IPS DF 6.9 (cell line): ENCODE measurements at regions not wholly inside any gene's neighbourhood (a gene's known extent, or its start where the extent isn't known, plus 50 kb on each side); places are given as distances from the start of the nearest gene placed in this dataset.

Source experiments
- DNase-seq: peaks from one replicate; pipeline ENCODE4 v3.0.0-alpha.2; 2013; ENCODE audit warnings: low read depth, low spot score
- H3K27ac ChIP-seq: one replicate; pipeline ENCODE4 v1.5.1; 2013; ENCODE audit warnings: low read length, control low read depth
- H3K27me3 ChIP-seq: 2 replicates; pipeline ENCODE4 v1.6.1; 2013; ENCODE audit warnings: mild to moderate bottlenecking, low read length; ENCODE audit not compliant: control insufficient read depth, insufficient read depth
- H3K36me3 ChIP-seq: 2 replicates; pipeline ENCODE4 v1.6.1; 2013; ENCODE audit warnings: low read length; ENCODE audit not compliant: control insufficient read depth, insufficient read depth
- H3K4me1 ChIP-seq: 2 replicates; pipeline ENCODE4 v1.6.1; 2013; ENCODE audit warnings: low read length; ENCODE audit not compliant: control insufficient read depth, insufficient read depth
- H3K4me3 ChIP-seq: 2 replicates; pipeline ENCODE4 v1.5.1; 2013; ENCODE audit warnings: mild to moderate bottlenecking, low read length
- H3K9me3 ChIP-seq: 2 replicates; pipeline ENCODE4 v1.6.1; 2013; ENCODE audit warnings: low read length, inconsistent platforms; ENCODE audit not compliant: control insufficient read depth, insufficient read depth
- WGBS: extraction: QIAGEN DNeasy Blood & Tissue Kit; methylation state at CpG from one replicate; pipeline ENCODE4 v1.1.7; 2013; ENCODE audit warnings: mixed read lengths, missing lambda C conversion rate; ENCODE audit not compliant: insufficient read length, insufficient coverage; 5-methylcytosine and 5-hydroxymethylcytosine counted together

- Histone ChIP-seq H3K4me1 (no peaks in the 10 kb centered on the region), H3K27ac (no peak overlapping the region), H3K36me3 (no peaks in the 10 kb centered on the region), H3K9me3 (no peaks in the 10 kb centered on the region), H3K4me3 (no peak overlapping the region), H3K27me3 (no peaks in the 10 kb centered on the region)
- no peak for DNase-seq
- no CpG with 5 or more reads among the region's 1 CpG for WGBS
Observed at GRCh38 chr20:7220755-7221154, 453.3 kb downstream of the BMP2 start.

- DNase-seq = no peak
- no CpG with 5 or more reads among the region's 2 CpGs for WGBS
- H3K9me3 ChIP-seq = no peaks in the 10 kb centered on the region
Observed at GRCh38 chr20:7226156-7226555, 458.7 kb downstream of the BMP2 start.

GRCh38 chr20:7231303-7231702, 463.8 kb downstream of the BMP2 start:
- no peaks in the 10 kb centered on the region for H3K27me3 ChIP-seq
- H3K36me3 ChIP-seq = no peaks in the 10 kb centered on the region
- no peaks in the 10 kb centered on the region for H3K9me3 ChIP-seq
- DNase-seq = no peak
- H3K4me1 ChIP-seq = no peaks in the 10 kb centered on the region
- no peak overlapping the region for H3K27ac ChIP-seq
- H3K4me3 ChIP-seq = no peak overlapping the region

More at GRCh38 chr20:7226156-7226555, 458.7 kb downstream of the BMP2 start:
- H3K4me3 ChIP-seq = no peak overlapping the region
- H3K4me1 ChIP-seq = no peaks in the 10 kb centered on the region
- no peak overlapping the region for H3K27ac ChIP-seq
- no peaks in the 10 kb centered on the region for H3K27me3 ChIP-seq
- H3K36me3 ChIP-seq = no peaks in the 10 kb centered on the region

GRCh38 chr20:7232796-7233195, 465.3 kb downstream of the BMP2 start:
- WGBS = no CpG with 5 or more reads among the region's 2 CpGs
- Histone ChIP-seq H3K27ac (no peak overlapping the region), H3K36me3 (no peaks in the 10 kb centered on the region), H3K27me3 (no peaks in the 10 kb centered on the region), H3K4me3 (no peak overlapping the region), H3K9me3 (no peaks in the 10 kb centered on the region), H3K4me1 (no peaks in the 10 kb centered on the region)
- no peak for DNase-seq

- Histone ChIP-seq H3K27ac (no peak overlapping the region), H3K9me3 (no peaks in the 10 kb centered on the region), H3K4me1 (no peaks in the 10 kb centered on the region), H3K4me3 (no peak overlapping the region), H3K27me3 (no peaks in the 10 kb centered on the region), H3K36me3 (no peaks in the 10 kb centered on the region)
- no peak for DNase-seq
- WGBS = no CpG with 5 or more reads among the region's 1 CpG
Observed at GRCh38 chr20:7237251-7237650, 469.8 kb downstream of the BMP2 start.

- Histone ChIP-seq H3K4me3 (no peak overlapping the region), H3K4me1 (no peaks in the 10 kb centered on the region), H3K9me3 (no peaks in the 10 kb centered on the region), H3K27me3 (no peaks in the 10 kb centered on the region), H3K27ac (no peak overlapping the region), H3K36me3 (no peaks in the 10 kb centered on the region)
- no CpG with 5 or more reads among the region's 3 CpGs for WGBS
- DNase-seq = no peak
Observed at GRCh38 chr20:7240490-7240889, 473.0 kb downstream of the BMP2 start.

GRCh38 chr20:7248281-7249201, 481.1 kb downstream of the BMP2 start:
- no peaks in the 10 kb centered on the region for H3K9me3 ChIP-seq
- no CpG with 5 or more reads among the region's 7 CpGs for WGBS
- no peak for DNase-seq

GRCh38 chr20:7250337-7250736, 482.9 kb downstream of the BMP2 start:
- no CpG with 5 or more reads among the region's 2 CpGs for WGBS
- H3K27me3 ChIP-seq = no peaks in the 10 kb centered on the region
- no peaks in the 10 kb centered on the region for H3K9me3 ChIP-seq
- H3K4me1 ChIP-seq = no peaks in the 10 kb centered on the region
- H3K4me3 ChIP-seq = no peak overlapping the region
- no peak for DNase-seq
- no peak overlapping the region for H3K27ac ChIP-seq
- no peaks in the 10 kb centered on the region for H3K36me3 ChIP-seq

More at GRCh38 chr20:7248281-7249201, 481.1 kb downstream of the BMP2 start:
- Histone ChIP-seq H3K27me3 (no peaks in the 10 kb centered on the region), H3K36me3 (no peaks in the 10 kb centered on the region), H3K27ac (no peak overlapping the region), H3K4me1 (no peaks in the 10 kb centered on the region), H3K4me3 (no peak overlapping the region)

- WGBS = no CpG with 5 or more reads among the region's 2 CpGs
Observed at GRCh38 chr20:7257099-7257498, 489.6 kb downstream of the BMP2 start.

GRCh38 chr20:7257692-7258466, 490.4 kb downstream of the BMP2 start:
- H3K27ac ChIP-seq = no peak overlapping the region
- no peaks in the 10 kb centered on the region for H3K4me1 ChIP-seq
- DNase-seq = no peak
- H3K36me3 ChIP-seq = no peaks in the 10 kb centered on the region
- H3K27me3 ChIP-seq = no peaks in the 10 kb centered on the region
- H3K9me3 ChIP-seq = no peaks in the 10 kb centered on the region
- no peak overlapping the region for H3K4me3 ChIP-seq
- WGBS = no CpG with 5 or more reads among the region's 3 CpGs

More at GRCh38 chr20:7257099-7257498, 489.6 kb downstream of the BMP2 start:
- H3K27me3 ChIP-seq = no peaks in the 10 kb centered on the region
- no peaks in the 10 kb centered on the region for H3K4me1 ChIP-seq
- no peaks in the 10 kb centered on the region for H3K9me3 ChIP-seq
- no peak overlapping the region for H3K27ac ChIP-seq
- DNase-seq = no peak
- H3K4me3 ChIP-seq = no peak overlapping the region
- H3K36me3 ChIP-seq = no peaks in the 10 kb centered on the region
